ENCODE measurements at regions not wholly inside any gene's neighbourhood (a gene's known extent, or its start where the extent isn't known, plus 50 kb on each side); places are given as distances from the start of the nearest gene placed in this dataset.

GRCh38 chr9:108083796-108084352 lies 594.3 kb upstream of the KLF4 start:
- no peak for DNase-seq

GRCh38 chr9:108083160-108083750 lies 593.7 kb upstream of the KLF4 start:
- no peak for DNase-seq

- no peak for DNase-seq
Observed at GRCh38 chr9:108081112-108081511, 591.5 kb upstream of the KLF4 start.

DNA sequence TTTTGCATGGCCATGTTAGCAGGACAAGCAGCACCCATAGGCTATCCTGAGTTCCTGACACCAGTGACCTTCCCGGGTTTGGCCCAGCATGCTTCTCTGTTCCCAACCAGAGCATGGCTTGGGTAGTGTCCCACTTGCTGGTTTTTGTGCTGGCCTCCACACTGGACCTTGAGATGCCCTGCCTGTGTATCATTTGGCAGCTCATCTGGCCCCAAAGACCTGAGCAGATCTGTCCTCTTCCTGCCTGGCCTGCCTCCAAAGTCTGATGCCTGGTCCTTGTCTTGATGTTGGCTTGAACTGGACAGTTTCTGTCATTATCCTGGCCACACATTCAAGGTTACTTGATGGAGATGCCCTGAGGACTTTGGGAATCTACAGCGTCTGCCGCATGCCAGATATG lies 590.7 kb upstream of the KLF4 start:
- no peak for DNase-seq

DNA sequence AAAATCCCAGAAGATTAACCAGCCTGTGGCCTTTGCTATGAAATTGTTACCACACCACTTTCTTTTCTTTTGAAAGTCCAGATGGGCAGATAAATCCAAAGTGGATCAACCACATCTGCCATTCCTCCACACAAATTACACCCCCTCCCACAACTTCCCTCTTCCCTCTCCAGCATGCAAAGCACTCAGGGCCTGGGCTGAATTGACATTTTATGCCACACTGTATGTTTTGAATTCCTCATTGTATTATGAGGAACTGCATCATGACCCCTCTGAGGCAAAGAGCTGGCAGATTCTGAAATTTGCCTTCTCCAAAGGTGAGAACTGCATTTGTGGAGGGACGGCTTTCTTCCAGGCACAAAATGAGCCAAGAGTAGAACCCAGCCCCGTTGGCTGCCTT lies 589.2 kb upstream of the KLF4 start:
- DNase-seq = no peak

DNA sequence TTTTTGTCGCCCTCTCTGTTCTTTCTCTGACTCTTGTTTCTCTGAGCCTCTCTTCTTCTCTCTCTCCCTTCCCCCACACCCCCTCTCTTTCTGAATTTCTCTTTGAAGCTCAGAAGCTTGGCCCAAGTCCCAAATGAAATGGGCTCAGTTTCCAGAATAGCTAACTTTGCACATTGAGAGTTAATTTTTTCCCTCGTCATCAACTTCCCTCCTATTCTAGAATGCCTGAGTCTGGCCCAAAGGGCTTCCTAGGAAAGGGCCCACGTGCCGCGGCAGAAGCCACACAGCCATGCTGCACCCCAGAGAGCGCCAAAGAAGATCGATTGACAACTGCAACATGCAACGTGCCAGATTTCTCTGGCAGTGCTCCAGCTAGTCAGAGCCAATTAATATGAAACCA lies 588.8 kb upstream of the KLF4 start:
- no peak for DNase-seq

- no peak for DNase-seq
Observed at GRCh38 chr9:108077556-108077955, 588.0 kb upstream of the KLF4 start.

- DNase-seq = no peak
Observed at GRCh38 chr9:108074900-108075299, 585.3 kb upstream of the KLF4 start.

DNA sequence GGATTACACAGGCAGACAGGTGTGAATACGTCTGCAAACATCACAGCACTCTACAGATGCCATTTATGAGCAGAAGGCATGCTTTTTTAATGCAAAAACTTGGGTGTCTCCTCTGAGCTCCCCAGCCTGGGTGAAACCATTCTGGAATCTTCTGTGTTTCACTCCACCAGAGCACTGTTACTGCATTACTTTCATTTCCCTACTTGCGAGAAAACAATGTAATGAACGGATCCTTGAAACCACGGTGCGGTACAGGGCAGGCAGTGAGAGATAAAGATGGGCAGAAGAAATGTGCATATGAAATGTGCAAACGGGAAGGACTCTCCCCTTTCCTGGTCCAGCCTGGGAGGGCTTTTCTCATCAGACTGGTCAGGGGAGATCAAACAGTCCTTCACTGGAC lies 584.3 kb upstream of the KLF4 start:
- DNase-seq = no peak

GRCh38 chr9:108072740-108073139 lies 583.2 kb upstream of the KLF4 start:
- no peak for DNase-seq

GRCh38 chr9:108070861-108071260 lies 581.3 kb upstream of the KLF4 start:
- DNase-seq = no peak

DNA sequence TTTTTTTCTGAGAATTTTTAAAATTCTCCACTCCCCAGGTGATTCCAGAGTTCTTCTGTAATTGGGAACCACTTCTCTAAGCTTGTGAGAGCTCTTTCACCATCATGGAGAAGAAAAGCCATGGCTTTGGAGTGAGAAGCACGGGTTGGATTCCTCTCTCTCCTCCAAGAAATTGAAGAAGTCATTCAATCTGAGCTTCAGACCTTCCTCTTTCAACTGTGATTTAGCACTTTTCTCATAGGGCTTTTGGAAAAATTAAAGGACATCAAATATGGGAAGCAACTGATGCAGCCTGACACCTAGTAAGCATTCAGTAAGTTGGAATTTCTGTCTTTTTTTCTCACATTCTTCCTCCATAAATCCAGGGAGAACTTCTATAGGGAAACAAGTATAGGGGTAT lies 580.4 kb upstream of the KLF4 start:
- DNase-seq = no peak

GRCh38 chr9:108062680-108063079 lies 573.1 kb upstream of the KLF4 start:
- no peak for DNase-seq

DNA sequence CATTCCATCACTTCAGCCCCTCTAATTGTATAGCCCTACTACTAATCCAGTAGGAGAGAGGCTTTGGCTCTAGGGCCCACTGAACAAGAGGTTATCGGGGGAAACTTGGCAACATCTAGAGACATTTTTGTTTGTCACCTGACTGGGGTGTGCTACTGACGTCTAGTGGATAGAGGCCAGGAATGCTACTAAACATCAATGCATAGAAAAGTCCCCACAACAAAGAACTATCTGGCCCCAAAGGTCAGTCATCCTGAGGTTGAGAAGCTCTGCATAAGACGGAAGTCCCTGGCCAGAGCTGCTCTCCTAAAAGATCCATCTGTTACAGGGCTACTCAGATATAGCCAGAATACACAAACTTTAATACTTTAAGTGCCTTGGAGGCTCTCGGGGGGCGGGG lies 570.6 kb upstream of the KLF4 start:
- no peak for DNase-seq

DNA sequence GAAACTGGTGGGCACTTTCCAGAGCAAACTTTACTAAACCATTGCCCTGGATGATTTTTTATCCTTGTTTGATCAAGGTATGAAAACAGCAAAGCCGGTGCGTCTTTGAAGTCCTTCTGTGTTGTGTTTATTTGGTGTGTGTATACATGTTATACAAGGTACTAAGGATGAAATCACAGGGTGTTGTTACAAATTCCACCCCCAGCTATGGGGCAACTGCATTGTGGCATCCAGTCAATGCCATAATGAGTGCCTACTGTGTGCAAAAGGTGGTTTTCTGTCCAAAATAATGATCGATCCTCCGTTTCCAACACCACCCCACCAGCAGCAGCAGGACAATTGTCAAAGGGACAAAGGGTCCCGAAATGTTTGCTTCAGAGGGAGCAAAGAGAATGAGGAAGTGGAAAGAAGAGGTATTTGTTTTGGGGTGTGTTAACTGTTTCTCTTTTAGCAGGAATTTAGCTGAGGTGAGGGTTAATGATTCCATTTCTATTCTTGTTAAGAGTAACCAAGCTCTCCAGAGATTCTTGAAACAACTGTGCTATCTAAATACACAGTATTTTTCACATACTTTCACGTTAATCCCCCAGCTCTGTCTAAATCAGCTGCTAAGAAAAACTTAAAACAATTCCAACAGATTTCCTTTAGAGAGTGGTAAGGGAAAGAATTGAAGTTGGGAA lies 568.7 kb upstream of the KLF4 start:
- no peak for DNase-seq

GRCh38 chr9:108057421-108058134 lies 568.0 kb upstream of the KLF4 start:
- no peak for DNase-seq

GRCh38 chr9:108056805-108057386 lies 567.3 kb upstream of the KLF4 start:
- DNase-seq = no peak

GRCh38 chr9:108056084-108056804 lies 566.7 kb upstream of the KLF4 start:
- no peak for DNase-seq

DNA sequence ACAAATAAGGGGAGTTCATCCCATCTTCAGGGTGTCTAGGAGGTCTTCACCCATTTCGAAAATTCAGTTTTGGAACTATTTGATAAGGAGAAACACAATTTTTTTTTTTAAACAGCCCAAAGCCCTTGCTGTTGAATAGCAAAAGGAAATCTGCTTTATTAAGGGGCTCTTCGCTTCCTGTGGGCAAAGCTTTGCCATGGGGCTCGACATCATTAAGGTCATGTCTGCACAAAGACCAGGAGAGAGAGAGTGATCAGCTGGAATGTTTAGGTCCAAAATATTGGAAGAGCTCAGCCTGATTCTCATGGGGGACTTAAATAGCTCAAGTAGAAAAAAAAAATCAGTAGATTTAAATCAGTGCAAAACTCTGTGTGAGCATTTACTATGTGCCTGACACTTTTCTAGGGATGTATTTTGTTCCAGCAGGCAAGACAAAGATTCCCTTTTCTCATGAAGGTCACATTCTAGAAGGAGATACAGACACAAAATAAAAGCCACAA lies 564.6 kb upstream of the KLF4 start:
- no peak for DNase-seq

- DNase-seq = peak; percentile 71
Observed at GRCh38 chr9:108053555-108054061, 564.0 kb upstream of the KLF4 start.

GRCh38 chr9:108052431-108053080 lies 563.0 kb upstream of the KLF4 start:
- no peak for DNase-seq

DNA sequence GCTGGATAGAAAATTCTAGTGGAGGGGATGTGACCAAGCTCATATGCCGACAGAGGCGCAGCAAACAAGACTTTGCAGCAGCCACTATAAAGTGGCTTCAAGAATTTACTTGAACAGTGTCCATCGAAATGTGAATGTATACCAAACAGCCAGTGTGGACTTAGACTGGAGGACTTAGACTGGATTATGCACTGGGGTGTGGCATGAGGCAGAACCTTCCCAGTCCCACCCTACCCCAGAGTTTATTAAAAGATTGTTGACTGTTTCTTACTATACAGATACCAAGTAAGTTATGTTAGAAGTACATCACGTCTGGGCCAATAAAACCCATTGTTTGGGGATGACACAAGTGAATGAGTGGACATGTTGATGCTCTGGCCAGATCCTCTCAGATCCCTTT lies 561.3 kb upstream of the KLF4 start:
- no peak for DNase-seq
